HUDEP-2 (cell line): ENCODE measurements at regions not wholly inside any gene's neighbourhood (a gene's known extent, or its start where the extent isn't known, plus 50 kb on each side); places are given as distances from the start of the nearest gene placed in this dataset.
A peak's percentile ranks its signal among the peaks of the same experiment; 100 is the strongest.
"Not testable (repeated sequence)": the region's sequence is repeated elsewhere in the genome, so short reads cannot be mapped to it uniquely, and the experiment has no call there.

Experiments used
- DNase-seq, 76 experiments: peaks; one replicate each; lab custom pipeline; 2025; ENCODE audit not compliant: unreplicated experiment in 76 of 76; lab: John Stamatoyannopoulos, UW

DNA sequence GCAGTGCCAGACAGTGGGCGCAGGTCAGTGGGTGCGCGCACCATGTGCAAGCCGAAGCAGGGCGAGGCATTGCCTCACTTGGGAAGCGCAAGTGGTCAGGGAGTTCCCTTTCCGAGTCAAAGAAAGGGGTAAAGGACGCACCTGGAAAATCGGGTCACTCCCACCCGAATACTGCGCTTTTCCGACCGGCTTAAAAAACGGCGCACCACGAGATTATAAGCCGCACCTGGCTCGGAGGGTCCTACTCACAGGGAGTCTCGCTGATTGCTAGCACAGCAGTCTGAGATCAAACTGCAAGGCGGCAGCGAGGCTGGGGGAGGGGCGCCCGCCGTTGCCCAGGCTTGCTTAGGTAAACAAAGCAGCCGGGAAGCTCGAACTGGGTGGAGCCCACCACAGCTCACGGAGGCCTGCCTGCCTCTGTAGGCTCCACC is 77.9 kb downstream of the NR4A2 start:
- peak in 7 of 76 experiments; percentile 1 to 23 (median 4) for DNase-seq

DNA sequence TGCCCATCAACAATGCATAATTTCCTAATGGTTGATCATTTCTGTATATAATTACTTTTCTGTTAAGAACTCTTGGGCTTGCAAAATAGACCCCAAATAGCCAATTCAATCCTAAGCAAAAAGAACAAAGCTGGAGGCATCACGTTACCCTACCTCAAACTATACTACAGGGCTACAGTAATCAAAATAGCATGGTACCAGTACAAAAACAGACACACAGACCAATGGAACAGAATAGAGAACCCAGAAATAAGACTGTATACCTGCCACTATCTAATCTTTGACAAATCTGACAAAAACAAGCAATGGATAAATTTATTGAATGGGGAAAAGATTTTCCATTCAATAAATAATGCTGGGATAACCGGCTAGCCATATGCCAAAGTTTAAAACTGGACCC is 78.8 kb downstream of the NR4A2 start:
- DNase-seq, result no peak

DNA sequence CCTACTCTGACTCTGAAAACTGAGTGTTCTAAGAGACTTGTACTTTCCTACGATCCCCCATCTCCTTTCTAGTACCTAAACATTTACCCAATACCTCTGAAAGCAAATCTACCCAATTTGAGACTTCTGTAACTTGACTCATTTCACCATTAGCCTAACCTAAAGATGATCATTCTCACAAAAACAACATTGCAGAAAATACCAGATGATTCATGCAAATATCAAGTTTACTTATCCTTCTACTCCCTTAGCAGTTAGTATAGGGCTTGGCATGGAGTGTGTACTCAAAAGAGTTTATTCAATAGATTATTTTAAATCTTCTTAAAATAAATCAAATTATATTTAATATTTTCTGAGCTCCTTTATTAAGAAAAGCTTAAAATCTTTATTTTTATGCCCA is 89.6 kb downstream of the NR4A2 start:
- DNase-seq, result no peak

DNA sequence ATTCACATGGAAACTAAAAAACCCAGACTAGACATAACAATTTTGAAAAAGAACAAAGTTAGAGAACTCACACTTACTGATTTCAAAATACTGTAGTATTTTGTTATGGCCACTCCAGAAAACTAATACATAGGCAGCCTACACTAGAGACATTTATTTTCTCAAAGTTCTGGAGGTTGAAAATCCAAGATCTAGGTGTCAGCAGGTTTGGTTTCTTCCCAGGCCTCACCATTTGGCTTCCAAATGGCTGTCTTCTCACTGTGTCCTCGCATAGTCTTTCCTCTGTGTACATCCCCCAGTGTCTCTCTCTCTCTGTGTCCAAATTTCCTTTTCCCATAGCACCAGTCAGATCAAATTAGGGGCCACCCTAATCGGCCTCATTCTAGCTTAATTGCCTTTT is 95.0 kb downstream of the NR4A2 start:
- no peak for DNase-seq

DNA sequence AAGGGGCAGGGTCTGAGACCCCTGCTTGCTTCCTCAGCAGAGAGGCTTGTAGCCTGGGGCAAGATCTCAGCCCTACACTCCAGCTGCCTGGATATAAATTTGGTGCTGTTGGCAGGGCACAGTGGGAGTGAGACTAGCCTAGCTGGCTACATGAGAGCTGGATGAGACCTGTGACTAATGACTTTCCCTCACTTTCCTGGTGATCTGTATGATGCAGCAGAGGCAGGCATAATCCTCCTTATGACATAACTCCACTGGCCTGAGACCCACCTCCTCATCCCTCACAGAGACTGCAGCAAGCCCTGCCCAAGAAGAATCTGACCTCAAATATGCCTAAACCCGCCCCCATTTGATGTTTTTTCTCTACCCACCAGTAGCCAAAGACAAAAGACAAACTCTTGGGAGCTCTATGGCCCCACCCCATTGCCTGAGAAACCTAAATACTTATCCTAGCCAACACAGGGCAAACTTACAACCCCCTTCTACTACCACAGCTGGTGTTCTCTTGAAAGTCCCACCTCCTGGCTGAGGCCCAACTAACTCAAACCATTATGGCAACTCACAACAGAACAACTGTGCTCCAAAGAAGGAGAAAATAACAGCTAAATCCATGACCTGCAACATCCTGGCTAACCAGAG is 102.7 kb downstream of the NR4A2 start:
- DNase-seq, result no peak

DNA sequence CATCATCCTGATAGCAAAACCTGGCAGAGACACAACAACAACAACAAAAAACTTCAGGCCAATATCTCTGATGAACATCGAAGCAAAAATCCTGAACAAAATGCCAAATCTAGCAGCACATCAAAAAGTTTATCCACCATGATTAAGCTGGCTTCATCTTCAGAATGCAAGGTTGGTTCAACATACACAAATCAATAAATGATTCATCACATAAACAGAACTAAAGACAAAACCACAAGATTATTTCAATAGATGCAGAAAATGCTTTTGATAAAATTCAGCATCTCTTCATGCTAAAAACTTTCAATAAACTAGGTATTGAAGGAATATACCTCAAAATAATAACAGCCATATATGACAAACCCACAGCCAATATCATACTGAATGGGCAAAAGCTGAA is 109.2 kb downstream of the NR4A2 start:
- not testable (repeated sequence) for DNase-seq

DNA sequence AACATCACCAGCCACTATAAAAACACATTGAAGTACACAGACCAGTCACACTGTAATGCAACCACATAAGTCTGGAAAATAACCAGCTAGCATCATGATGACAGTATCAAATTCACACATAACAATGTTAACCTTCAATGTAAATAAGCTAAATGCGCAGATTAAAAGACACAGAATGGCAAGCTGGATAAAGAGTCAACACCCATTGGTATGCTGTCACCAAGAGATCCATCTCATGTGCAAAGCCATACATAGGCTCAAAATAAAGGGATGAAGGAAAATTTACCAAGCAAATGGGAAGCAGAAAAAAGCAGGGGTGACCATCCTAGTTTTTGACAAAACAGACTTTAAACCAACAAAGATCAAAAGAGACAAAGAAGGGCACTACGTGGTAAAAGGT is 110.8 kb downstream of the NR4A2 start:
- DNase-seq, result no peak

DNA sequence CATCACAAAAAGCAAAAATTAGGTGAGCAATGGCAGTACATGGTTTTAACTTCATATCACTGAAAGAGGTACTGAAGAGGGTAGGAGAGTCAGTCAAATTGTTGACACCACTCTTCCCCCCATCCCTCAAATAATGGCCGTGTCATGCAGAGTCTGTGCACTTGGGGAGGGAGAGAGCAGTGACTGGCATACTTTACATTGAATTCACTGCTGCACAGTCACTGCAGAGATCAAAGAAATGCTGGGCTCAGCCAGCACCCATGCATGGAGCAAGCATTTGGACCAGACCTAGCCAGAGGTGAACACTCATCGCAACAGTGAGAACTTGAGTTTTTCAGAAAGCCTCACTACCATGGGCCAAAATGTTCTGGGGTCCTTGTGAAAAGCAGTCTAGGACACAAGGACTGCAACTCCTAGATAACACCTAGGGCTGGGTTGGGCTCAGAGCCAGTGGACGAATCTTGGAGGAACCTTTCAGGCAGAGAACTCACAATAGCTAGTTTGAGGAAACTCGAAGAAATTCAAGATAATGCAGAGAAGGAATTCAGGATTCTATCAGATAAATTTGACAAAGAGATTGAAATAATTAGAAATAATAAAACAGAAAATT is 112.9 kb downstream of the NR4A2 start:
- peak in 11 of 76 experiments; percentile 0 to 31 (median 9) for DNase-seq

DNA sequence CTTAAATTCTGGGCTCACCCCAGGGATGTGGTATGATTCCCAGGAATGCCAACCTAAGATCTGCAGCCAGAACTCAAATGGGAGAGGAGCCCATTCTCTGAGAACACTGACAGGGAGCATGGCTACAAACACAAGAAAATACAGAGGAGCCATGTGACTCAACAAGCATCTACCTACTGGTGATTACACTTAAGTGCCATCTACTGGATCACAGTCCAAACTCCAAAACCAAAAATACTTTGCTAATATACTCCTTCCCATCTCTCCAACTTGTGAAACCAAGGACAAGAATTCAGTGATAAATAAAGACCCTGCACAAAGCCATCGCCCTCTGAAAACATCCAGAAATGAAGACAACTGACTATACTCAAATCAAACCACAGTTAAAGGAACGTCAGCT is 116.9 kb downstream of the NR4A2 start:
- no peak for DNase-seq

DNA sequence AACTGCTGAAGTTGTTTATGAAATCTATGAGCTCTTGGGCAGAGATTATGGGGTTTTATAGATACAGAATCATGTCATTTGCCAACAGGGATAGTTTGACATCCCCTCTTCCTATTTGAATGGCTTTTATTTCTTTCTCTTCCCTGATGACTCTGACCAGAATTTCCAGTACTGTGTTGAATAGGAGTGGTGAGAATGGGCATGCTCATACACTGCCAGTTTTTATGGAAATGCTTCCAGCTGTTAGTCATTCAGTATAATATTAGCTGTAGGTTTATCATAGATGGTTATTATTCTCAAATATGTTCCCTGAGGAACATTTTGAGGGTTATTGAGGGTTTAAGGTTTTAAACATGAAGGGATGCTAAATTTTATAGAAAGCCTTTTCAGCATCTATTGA is 121.2 kb downstream of the NR4A2 start:
- DNase-seq, result no peak

DNA sequence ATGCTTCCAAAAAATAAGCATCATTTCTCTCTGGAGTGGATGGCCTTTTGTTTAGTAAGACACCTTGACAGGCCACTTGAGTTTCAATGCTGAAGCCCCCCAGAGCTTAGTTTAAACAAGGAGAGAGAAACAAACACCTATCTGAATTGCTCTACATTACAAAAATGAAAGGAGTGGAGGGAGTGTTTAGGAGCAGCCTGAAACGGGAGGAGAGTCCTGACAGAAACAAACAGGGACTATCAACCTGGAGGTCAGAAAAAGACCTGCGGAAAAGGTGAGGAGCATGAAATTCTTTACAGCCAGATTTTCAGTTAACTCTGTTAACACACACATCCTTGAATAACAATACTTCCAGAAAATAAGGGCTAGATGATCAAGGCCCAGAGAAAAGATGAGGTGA is 126.2 kb downstream of the NR4A2 start:
- no peak for DNase-seq

DNA sequence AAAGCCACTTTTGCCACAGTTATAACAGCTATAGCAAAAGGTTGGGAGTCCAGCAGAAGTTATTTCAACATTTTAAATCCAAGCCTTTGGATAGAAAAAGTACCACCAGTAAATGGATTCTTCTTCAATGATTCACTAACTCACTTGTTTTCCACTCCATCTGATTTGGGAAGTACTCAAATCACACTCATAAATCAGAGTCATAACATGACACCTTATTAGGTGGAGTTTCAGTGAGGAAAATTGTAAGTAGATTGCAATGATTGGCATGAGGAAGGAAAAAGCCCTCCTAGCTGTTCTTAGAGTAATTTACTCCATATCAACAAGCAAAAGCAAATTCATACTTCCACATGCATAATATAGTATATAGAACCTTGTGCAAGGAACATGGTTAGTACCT is 132.9 kb downstream of the NR4A2 start:
- no peak for DNase-seq

DNA sequence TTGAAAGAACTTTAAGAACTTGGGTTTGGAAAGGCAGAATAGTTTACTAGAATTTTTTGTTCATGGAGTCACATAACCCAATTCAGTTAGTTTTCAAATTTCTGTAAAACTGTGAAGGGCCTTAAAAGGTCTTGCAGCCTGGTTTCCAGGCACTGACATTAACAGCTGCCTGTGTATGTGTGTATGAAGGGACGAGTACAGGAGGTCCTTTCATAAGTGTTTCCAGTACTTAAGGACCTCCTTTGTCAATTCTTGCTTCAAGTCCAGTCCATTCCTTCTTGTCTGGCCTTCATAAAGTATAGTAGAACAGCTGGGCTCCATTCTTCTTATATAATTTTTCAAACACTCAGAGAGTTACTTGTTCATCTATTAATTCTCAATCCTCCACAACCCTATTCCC is 136.5 kb downstream of the NR4A2 start:
- no peak for DNase-seq

DNA sequence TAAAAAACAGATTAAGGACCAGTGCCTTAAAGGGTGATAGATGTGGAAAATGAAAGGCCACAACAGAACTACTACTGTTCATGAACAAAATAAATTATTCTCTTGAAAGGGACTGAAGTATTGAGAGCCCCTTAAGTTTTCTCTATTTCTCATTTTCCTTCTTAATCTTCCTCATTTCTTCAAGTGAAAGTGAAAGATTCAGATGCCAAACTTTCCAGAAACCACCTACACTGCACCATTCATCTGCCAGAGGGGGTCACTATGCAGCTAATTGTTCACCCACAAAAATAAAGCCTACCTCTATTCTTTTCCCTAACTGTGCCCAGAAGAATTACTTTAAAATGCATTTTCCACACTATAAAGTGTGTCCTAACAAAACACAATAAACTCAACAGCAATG is 140.1 kb downstream of the NR4A2 start:
- peak in 2 of 76 experiments; percentile 2 to 3 for DNase-seq

DNA sequence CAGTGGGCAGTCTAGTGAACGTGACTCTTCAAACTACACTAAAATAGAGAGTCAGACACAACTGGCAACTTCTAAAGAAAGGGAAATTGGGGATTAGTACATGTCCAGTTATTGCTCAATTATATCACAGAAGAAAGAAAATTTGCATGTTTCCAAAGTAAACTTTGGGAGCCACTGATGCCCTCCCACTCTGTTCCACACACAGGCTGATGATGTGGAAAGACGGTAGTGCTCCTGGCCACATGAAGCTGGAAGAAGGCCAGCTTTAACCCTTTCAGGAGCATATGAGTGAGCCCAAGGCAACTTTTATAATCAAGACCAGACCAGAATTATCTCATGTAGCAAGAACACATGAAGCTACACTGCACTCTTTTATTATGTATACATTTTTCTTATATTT is 141.0 kb downstream of the NR4A2 start:
- DNase-seq, result no peak

DNA sequence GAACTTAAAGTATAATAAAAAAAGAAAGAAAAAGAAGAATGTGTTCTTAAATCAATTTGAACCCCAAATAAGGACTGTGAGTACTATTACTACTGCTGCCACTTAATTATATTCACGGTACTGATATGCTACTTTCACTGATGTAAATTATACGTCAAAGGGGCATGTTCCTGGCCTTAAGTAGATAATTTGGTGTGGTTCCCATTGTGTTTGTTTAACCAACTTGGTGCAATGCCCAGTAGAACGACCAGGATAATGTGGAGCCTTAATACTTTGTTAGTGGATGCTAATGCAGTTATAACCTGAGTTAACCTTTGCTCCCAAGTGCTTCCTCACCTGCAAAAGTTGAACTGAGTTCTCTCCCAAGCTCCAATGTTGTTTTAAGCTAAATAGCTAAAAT is 142.0 kb downstream of the NR4A2 start:
- DNase-seq, result no peak

DNA sequence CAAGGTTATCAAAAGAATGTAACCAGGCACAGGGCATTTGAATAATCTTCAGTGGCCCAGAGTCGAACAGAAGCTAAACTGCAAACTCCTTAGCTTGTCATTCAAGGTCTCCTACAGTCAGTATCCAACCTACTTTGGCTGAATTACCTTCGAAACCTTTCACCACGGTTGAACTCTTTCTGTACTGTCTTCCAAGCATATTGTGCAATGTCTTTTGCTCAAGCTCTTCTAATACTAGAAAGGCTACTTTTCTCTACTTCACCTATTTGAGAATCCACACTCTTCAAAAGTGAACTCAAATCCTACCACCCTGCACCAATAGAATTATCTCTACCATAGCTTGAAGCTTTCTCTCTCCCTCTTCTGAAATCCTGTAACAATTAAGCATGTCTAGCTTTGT is 142.9 kb downstream of the NR4A2 start:
- DNase-seq, result no peak

DNA sequence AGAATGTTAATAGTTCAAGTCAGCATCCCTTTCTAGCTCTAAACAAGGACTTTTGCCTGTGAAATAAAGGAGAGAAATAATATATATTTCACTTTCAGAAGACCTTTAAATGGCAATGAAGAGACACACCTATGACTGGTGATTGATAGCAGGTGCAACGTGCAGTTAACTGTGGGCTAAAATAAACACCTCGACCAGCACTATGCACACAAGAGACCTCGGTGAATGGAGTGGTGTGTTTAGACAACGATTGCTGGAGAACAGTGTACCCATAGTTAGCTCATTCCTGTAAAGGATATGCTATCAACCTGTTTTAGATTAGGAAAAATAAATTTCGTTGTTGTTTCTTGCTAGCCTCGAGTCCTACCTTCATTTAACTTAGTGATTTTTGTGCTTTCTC is 143.4 kb downstream of the NR4A2 start:
- no peak for DNase-seq

DNA sequence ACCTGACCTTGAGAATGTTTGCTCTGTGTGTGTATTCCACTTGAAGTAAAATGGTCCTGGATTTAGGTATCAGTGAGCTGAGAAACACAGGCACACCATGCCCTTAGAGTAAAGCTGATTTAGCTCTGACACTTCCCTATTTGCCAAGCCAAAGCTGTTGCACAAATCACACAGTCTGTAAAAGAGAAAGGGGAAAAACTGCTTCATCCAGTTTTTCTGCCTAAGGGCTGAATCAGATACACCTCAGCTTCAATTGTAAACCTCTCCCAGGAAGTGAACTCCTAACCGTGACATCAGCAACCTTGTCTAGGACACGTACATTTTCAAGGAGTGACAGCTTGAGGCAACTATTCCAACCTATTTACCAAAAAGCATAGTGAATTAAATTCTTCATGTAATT is 150.4 kb downstream of the NR4A2 start:
- DNase-seq, result no peak

DNA sequence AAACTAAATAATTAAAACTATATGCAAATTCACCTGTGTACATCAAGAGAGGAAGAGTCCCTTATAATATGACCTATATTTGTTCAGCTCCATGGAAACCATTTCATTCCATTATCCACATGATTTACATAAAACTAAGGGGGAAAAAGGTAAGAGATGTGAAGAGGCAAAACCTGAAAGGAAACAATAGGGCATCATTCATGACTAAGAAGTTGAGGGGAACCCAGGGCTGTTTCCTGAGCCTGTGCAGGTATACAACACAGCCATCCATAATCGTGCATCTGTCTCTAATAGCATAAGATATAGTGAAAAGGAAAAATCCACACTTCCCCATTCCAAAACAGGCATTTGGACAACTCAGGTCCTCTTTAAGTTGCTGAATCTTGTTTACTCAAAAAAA is 151.3 kb downstream of the NR4A2 start:
- DNase-seq, result no peak

DNA sequence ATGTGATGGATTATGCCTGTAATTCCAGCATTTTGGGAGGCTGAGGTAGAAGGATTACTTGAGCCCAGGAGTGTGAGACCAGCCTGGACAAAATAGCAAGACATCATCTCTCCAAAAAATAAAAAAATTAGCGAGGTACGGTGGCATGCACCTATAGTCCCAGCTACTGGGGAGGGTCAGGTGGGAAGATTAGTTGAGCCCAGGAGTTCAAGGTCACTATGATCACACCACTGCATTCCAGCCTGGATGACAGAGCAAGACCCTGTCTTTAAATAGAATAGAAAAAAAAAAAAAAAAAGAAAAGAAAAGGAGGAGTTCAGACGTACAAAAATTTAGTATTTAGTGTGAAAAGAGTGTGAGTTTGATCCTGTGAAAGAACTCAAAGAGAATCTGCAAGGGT is 154.9 kb downstream of the NR4A2 start:
- no peak for DNase-seq

DNA sequence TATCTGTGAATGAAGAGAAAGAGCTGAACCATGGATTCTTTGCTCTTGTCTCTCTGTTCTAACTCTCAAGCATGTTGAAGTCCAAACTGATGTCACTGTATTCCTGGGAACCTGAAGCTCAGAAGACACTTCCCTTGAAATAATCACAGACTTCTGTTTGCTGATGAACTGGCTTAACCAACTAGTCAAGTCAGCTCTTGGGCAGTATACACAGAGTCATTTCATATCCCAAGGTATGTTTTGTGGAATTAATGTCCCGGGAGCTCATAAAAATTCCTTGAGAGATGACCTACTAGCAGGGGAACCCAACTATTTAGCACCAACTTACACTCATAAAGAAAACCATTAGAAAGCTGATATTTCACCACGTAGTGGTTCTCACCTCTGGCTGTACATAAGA is 156.6 kb downstream of the NR4A2 start:
- DNase-seq, result no peak

DNA sequence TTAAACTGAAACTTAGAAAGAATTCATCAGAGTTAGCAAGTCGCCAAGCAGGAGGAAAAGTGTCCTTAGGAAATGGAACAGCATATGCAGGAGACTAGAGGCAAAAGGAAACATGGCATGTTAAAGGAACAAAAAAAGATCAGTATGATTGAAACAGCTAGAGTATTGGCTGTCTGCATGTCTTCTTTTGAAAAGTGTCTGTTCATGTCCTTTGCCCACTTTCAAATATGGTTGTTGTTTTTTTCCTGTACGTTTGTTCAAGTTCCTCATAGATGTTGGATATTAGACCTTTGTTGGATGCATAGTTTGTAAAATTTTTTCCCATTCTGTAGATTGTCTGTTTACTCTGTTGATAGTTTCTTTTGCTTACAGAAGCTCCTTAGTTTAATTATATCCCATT is 161.6 kb downstream of the NR4A2 start:
- no peak for DNase-seq
